ENCODE measurements at regions not wholly inside any gene's neighbourhood (a gene's known extent, or its start where the extent isn't known, plus 50 kb on each side); places are given as distances from the start of the nearest gene placed in this dataset.

- peaks cover 7% of the 10 kb centered on the region for H3K27me3 Mint-ChIP-seq (ENCODE audit: insufficient read depth, low read depth)
- H3K36me3 Mint-ChIP-seq = no peaks in the 10 kb centered on the region
- Histone ChIP-seq H2AFZ (replicated peaks) (no peak overlapping the region), H3K4me3 (no peak overlapping the region), H3K27me3 (no peaks in the 10 kb centered on the region), H3K4me2 (no peak overlapping the region), H3K4me1 (no peaks in the 10 kb centered on the region), H3K9ac (no peak overlapping the region), H4K20me1 (ENCODE audit: low read depth) (no peaks in the 10 kb centered on the region), H3F3A (ENCODE audit: low read depth) (no peaks in the 10 kb centered on the region), H3K36me3 (no peaks in the 10 kb centered on the region), H3K27ac (no peak overlapping the region), H3K79me2 (ENCODE audit: low read depth) (no peaks in the 10 kb centered on the region), H3K9me3 (ENCODE audit: low read depth) (no peaks in the 10 kb centered on the region)
- peaks cover 2% of the 10 kb centered on the region for H3K9me3 Mint-ChIP-seq
- TF ChIP-seq EZH2 (IDR thresholded peaks at IDR 0.05) = no peak
- no peak for TF ChIP-seq EZH2phosphoT487 (IDR thresholded peaks at IDR 0.05)
- DNase-seq (ENCODE audit: low spot score) = no peak
- H3K4me1 Mint-ChIP-seq = no peaks in the 10 kb centered on the region
- no peak overlapping the region for H3K27ac Mint-ChIP-seq
- no peak overlapping the region for H3K4me3 Mint-ChIP-seq
Observed at GRCh38 chr10:128361487-128361886, 235.3 kb upstream of the MKI67 start.

- Histone ChIP-seq H3K4me1 (no peaks in the 10 kb centered on the region), H3K27ac (no peak overlapping the region), H3K9me3 (ENCODE audit: low read depth) (no peaks in the 10 kb centered on the region), H3K9ac (no peak overlapping the region), H3K4me2 (no peak overlapping the region), H4K20me1 (ENCODE audit: low read depth) (no peaks in the 10 kb centered on the region), H3F3A (ENCODE audit: low read depth) (no peaks in the 10 kb centered on the region), H2AFZ (replicated peaks) (no peak overlapping the region), H3K4me3 (no peak overlapping the region), H3K36me3 (no peaks in the 10 kb centered on the region), H3K27me3 (no peaks in the 10 kb centered on the region), H3K79me2 (ENCODE audit: low read depth) (no peaks in the 10 kb centered on the region)
- H3K9me3 Mint-ChIP-seq = peaks cover 2% of the 10 kb centered on the region
- no peak overlapping the region for H3K4me3 Mint-ChIP-seq
- H3K27ac Mint-ChIP-seq = no peak overlapping the region
- TF ChIP-seq CTCF (IDR thresholded peaks at IDR 0.05) (no peak), EZH2phosphoT487 (IDR thresholded peaks at IDR 0.05) (no peak), EZH2 (IDR thresholded peaks at IDR 0.05) (no peak)
- DNase-seq (ENCODE audit: low spot score) = no peak
- H3K4me1 Mint-ChIP-seq = no peaks in the 10 kb centered on the region
- peaks cover 7% of the 10 kb centered on the region for H3K27me3 Mint-ChIP-seq (ENCODE audit: insufficient read depth, low read depth)
- no peaks in the 10 kb centered on the region for H3K36me3 Mint-ChIP-seq
Observed at GRCh38 chr10:128362514-128362913, 236.3 kb upstream of the MKI67 start.

GRCh38 chr10:128364631-128365030 lies 238.4 kb upstream of the MKI67 start:
- peaks cover 9% of the 10 kb centered on the region for H3K27me3 Mint-ChIP-seq (ENCODE audit: insufficient read depth, low read depth)
- no peak for DNase-seq (ENCODE audit: low spot score)
- peaks cover 2% of the 10 kb centered on the region for H3K9me3 Mint-ChIP-seq
- H3K9me3 ChIP-seq (ENCODE audit: low read depth) = no peaks in the 10 kb centered on the region
- H3F3A ChIP-seq (ENCODE audit: low read depth) = no peaks in the 10 kb centered on the region
- no peaks in the 10 kb centered on the region for H3K27me3 ChIP-seq
- no peak overlapping the region for H3K27ac Mint-ChIP-seq
- H3K36me3 ChIP-seq = no peaks in the 10 kb centered on the region
- H3K4me2 ChIP-seq = no peak overlapping the region
- no peak overlapping the region for H3K27ac ChIP-seq
- no peak overlapping the region for H3K4me3 ChIP-seq
- H3K4me1 Mint-ChIP-seq = no peaks in the 10 kb centered on the region
- no peaks in the 10 kb centered on the region for H4K20me1 ChIP-seq (ENCODE audit: low read depth)
- H3K36me3 Mint-ChIP-seq = no peaks in the 10 kb centered on the region
- no peak for TF ChIP-seq EZH2 (IDR thresholded peaks at IDR 0.05)
- no peak for TF ChIP-seq CTCF (IDR thresholded peaks at IDR 0.05)
- no peak for TF ChIP-seq EZH2phosphoT487 (IDR thresholded peaks at IDR 0.05)
- H3K9ac ChIP-seq = no peak overlapping the region
- H3K4me1 ChIP-seq = no peaks in the 10 kb centered on the region
- no peaks in the 10 kb centered on the region for H3K79me2 ChIP-seq (ENCODE audit: low read depth)
- H2AFZ ChIP-seq (replicated peaks) = no peak overlapping the region
- H3K4me3 Mint-ChIP-seq = no peak overlapping the region

- Histone ChIP-seq H3K27me3 (no peaks in the 10 kb centered on the region), H3K79me2 (ENCODE audit: low read depth) (no peaks in the 10 kb centered on the region), H3K4me3 (no peak overlapping the region), H2AFZ (replicated peaks) (no peak overlapping the region), H3K4me1 (no peaks in the 10 kb centered on the region), H3K27ac (no peak overlapping the region), H3K4me2 (no peak overlapping the region), H3K9ac (no peak overlapping the region), H3K36me3 (no peaks in the 10 kb centered on the region), H4K20me1 (ENCODE audit: low read depth) (no peaks in the 10 kb centered on the region), H3F3A (ENCODE audit: low read depth) (no peaks in the 10 kb centered on the region), H3K9me3 (ENCODE audit: low read depth) (no peaks in the 10 kb centered on the region)
- Mint-ChIP-seq H3K27me3 (ENCODE audit: insufficient read depth, low read depth) (peaks cover 9% of the 10 kb centered on the region), H3K9me3 (peaks cover 2% of the 10 kb centered on the region), H3K36me3 (no peaks in the 10 kb centered on the region), H3K4me3 (no peak overlapping the region), H3K4me1 (no peaks in the 10 kb centered on the region), H3K27ac (no peak overlapping the region)
- no peak for DNase-seq (ENCODE audit: low spot score)
- no peak for TF ChIP-seq EZH2phosphoT487 (IDR thresholded peaks at IDR 0.05)
- no peak for TF ChIP-seq CTCF (IDR thresholded peaks at IDR 0.05)
- no peak for TF ChIP-seq EZH2 (IDR thresholded peaks at IDR 0.05)
Observed at GRCh38 chr10:128365156-128365725, 239.0 kb upstream of the MKI67 start.
